ENCODE measurements at regions not wholly inside any gene's neighbourhood (a gene's known extent, or its start where the extent isn't known, plus 50 kb on each side); places are given as distances from the start of the nearest gene placed in this dataset.

DNA sequence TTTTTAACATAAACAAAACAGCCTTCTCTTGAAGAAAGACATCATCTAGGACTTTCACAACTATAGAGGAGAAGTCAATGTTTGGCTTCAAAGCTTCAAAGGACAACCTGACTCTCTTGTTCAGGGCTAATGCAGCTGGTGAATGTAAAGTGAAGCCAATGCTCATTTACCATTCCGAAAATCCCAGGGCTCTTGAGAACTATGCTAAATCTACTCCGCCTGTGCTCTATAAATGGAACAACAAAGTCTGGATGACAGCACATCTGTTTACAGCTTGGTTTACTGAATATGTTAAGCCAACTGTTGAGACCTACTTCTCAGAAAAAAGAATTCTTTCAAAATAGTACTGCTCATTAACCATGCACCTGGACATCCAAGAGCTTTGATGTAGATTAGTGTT is 259.8 kb upstream of the NR5A2 start:
- no peak for DNase-seq

DNA sequence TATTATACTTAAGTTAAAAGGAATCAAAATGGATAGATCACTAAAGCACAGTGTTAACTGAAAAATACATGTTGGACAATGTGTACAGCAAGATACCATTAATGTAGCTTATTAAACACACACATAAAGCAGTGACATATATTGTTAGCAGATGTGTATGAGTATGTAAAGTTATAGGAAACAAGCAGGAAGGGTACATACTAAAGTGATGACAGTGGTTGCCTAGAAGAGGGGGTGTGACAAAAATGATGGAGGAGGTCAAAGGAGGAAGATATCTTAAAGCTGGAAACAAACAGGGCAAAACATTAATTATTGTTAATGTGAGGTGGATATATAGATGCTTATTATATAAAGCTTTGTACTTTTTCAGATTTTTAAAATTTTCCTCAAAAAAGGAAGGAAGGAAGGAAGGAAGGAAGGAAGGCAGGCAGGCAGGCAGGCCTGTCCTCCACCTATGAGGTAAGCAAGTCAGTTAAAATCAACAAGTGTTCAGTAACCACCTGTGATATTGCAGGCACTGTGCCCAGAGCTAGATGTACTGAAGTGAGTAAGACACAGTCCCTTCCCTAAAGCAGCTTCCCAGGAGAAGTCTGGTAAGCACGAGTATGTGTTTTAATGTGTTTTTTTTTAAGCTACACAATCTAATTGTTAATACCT is 252.9 kb upstream of the NR5A2 start:
- no peak for DNase-seq

DNA sequence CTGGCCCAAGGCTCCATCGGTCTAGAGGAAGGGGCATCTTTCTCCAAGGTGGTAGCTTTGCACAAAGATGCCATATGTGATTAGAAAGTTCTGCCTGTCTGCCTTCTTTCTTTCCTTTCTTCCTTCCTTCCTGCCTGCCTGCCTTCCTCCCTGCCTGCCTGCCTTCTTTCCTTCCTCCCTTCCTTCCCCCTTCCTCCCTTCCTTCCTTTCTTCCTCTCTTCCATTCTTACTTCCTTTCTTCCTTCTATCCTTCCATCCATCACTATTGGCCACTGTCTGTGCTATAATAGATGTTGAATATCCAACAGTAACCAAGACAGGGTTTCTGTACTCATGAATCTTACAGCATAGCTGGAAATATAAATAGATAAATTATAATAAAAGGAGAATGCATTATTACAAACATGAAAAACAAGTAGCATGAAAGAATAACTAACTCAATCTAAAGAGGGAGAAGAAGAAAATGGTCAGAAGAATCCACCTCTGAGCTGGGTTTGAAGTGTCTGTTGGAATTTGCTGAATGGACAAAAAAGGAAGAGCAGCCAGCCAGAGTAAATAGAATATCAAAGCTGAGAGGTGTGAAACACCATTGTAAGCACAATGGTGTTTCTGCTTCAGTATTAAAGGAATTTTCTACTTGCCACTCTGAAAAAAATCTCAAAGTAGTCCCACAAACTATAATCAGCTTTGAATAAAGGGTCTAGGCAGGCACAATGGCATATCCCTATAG is 250.6 kb upstream of the NR5A2 start:
- no peak for DNase-seq

DNA sequence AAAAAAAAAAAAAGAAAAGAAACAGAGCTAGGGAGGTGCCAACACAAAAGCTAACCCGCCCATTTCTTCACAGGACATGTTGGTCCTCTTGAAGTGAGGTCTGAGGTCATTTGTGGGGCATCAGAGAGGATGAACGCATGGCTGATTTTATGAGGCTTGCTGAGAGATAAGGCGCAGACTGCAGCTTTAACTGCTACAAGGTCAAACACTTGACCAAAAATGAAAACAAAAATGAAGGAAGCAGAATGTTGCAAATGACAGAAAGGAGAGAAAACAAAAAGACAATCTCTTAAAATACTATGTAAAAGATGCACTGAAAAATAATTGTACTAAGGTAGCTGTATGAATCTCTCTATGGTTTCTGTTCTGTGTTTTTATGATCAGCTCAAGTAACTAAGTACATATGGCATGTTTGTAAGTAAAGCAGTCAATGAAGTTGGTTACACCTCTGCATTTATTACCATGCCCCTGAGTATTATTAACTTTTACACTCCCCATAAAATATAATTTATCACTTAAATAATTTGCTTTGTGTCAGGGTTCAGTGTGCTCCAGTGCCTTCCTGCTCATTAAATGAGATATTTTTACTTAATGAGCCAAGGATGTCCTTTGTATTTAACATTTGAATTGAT is 249.1 kb upstream of the NR5A2 start:
- peak; percentile 45 for DNase-seq

DNA sequence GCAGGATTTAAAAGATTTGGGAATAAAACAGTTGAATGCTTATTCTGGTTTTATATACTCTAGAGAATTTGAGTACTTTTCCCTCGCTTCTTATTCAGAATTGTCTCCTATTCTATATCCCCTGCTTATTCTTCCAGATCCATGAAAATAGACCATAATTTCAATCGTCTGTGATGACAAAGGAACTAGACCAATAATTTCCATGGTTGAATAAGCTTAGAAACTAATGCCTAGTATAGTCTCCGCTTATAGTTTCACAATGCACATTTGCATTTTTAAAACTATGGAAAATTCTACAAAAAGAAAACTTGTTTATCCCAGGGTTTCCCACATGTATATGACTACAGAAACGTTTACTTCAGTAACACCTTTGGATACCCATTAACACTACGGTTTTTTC is 247.4 kb upstream of the NR5A2 start:
- no peak for DNase-seq

DNA sequence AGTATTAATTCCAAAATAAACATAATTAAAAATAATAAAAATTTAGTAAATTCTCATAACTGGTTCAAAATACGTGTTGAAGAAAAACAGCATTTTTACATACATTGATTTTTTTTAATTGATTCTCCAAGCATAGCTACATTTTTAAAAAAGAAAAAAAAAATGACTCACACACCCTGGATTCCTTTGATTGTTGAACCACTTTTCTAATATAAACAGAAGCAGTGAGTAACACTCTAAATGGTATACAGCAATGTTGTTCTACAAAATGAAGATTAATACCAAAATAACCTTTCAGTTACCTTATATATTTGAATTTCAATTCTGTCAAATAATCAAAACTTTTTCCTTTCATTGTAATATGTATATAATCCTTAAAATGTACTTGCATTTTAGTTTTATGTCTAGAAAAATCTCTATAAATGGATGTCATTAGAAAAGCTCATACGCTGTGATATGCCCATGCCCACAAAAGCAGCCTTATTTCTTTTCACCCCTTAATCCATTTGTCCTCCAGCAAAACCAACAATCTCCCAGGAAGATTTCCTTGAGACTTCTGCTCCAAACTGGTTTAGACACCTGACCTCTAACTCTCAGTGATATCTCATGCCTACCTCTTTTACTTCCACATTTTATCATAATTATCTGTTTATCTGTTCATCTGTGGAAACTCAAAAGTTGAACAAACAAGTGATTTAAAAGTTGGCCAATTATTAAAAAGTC is 246.4 kb upstream of the NR5A2 start:
- no peak for DNase-seq

DNA sequence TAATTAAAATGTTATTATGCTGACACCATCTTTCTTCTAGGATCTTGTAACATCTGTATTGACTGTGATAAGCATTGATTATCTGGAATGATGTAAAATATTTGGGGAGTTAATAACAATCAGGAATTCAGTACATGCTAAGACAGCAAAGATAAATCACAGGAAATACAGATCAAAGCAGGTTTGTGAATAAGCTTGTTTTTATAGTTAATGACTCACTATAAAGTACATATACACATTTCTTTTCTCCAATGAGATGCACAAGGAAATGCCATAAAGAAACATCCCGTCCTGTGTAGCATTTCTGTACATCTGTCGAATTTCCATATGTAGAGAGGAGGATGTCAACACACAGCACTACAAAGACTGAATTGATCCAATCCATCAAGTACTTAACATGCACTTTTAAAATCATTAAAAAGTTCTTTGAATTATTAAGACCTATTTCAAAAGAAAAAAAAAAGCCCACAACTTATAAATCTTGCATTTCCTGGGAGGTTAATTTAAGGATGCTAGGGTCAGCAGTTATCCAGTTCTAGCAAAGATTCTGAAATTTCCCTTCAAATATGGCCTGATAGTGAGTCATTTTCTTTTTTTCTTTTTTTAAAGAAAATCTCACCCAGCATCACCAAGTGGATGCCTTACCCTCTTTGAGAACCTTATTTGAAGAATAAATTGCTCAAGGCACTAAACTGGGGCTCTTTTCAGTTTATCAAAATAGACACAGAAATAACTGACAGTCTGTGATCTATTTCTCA is 243.2 kb upstream of the NR5A2 start:
- no peak for DNase-seq

DNA sequence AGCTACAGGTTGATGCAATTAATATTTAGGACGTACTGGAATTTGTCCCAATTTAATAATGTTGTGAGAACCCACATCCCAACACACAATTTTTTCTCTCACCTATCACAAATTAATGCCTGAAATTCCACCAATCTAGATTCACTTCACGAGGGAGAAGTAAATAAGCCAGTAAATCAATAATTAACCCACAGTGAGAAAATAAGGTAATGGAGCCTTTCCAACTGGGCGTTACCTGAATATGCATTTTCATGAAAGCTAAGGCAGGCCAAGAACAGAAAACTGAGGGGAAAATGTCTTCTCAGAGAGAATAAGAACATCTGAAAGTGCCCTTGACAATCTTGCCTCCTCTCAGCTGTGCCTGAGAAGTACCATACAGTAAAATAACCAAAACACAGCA is 240.8 kb upstream of the NR5A2 start:
- DNase-seq: no peak

DNA sequence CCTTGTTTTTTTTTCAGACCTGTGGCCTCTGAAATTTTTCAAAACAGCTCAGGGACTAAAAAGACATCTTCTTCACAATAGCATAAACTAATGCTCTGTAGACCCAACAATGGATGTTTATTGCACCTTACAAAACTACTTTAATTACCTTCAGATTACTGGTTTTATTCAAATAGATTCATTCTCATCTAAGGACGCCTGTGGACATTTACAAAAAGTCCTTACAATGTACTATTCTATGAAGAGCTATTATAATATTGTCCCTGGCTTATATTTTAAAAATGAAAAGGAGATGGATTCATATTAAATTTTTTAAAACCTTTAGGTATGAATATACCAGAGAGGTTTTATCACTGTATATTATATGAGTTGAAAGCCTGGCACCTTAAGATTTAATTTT is 238.4 kb upstream of the NR5A2 start:
- DNase-seq: no peak

DNA sequence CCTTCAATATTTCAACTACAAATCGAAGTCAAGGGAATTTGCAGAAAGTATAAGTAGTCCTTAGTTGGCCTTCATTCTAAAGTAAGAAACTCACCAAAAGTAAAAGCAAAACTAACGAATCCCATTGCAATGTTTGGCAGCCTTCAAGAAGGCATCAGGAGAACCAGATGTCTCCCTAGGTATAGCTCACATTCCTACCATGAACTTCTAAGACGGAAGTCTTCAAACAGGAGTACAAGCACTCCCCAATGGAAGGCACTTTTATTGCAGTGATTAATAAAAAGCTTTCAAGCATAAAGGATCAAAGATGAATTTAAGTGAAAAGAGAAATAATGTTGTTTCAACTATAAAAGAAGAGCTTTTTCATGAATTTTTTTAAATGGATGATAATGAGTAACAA is 236.0 kb upstream of the NR5A2 start:
- no peak for DNase-seq

DNA sequence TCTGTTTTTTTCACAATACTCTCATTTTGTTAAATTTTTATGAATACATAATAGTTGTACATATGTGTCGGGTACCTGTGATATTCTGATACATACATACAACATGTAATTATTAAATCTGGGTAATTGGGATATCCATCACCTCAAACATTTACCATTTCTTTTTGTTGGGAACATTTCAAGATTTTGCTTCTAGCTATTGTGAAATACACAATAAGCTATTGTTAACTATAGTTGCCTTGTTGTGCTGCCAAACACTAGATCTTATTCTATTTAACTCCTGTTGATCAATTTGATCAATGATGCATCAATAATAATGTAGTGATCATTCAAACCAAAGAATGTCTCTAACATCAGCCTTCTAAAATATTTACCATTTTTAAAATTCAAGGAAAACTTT is 234.6 kb upstream of the NR5A2 start:
- DNase-seq: no peak

DNA sequence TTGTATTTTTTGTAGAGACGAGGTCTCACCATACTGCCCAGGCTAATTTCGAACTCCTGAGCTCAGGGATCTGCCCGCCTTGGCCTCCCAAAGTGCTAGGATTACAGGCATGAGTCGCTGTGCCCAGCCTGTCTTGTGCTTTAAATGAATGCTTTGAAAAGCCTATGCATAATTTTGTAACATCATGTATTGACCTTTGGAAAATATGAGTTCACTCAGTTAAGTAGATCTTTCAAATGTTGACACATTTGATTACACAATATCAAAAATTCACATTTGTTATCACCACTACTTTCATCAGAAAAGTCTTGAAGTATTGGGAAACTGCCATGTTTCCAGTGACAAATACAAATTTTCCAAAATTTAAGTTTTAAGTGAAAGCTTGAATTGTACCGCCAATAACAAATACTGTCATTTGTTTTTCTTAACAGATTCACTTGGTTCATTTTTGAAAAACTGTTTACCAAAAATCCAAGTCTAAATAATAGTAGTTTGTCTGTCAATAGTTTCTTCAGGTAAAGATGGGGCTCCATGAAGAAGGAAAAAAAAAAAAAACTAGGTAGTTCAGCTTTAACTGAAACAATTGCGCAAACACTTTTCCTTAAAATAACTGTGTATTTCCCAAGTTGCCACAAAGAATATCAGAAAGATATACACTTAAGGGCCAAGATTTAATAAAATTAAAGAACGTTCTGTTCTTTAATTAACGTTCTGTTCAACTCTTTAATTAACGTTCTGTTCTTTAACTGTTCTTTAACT is 233.2 kb upstream of the NR5A2 start:
- DNase-seq: no peak

DNA sequence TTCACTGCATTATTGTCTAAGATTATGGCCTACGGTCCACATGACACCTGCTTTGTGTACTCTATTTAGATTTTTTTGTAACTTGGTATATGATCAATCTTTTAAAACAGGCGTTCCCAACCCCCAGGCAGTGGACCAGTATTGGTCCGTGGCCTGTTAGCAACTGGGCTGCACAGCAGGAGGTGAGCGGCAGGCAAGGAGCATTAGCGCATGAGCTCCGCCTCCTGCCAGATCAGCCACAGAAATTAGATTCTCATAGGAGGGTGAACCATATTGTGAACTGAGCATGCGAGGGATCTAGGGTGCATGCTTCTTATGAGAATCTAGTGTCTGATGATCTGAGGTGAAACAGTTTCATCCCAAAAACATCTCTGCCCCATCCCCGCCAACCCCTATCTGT is 228.4 kb upstream of the NR5A2 start:
- no peak for DNase-seq

DNA sequence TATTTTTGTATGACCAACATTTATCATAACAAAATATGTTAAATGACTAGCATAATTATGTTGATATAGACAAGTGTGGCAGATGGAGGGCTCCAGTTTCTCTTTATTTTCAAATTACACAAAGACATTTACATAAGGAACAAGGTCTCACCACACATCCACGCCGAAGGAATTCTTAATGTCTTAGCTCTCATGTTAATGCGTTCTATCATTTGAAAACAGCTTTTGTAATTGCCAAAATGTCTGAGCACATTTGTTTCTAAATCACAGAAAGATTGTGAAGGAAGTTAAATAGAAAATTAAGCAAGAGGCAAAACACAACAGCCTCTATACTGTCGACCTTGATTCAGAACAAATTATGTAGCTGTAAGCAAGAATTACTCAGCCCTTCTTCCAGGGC is 223.0 kb upstream of the NR5A2 start:
- DNase-seq: no peak

DNA sequence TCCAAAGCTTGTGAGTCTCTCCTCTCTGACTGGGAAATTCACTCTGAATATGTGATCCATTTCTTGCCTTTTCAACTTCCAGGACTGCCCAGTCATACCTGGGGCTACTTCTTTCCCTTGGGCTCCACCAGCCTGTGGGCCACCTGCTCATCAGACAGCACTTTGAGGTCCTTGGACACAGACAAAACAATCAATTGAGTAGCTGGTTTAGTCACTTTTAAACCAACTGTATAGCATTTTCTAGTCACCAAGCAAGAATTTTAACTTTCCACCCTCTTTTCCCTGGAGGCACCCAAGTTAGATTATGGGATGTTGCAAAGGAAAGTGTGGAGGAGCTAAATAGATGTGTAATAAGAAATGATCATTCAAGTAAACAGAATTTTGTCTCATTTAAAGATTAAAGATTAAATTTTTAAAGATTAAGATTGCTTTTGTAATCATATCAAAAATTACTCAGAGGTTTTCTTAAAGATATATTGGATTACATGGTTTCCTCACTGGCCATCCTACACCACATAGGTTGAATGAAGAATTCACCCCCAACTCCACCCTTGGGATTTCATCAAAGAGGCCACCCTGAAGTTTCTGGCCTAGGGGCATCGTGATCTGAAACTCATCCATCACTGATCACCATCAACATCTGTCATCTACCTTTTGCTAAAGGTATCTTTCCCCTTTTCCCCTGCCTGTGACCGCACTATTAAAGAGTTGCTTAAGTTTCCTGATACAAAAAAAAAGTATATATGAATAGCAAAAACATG is 219.2 kb upstream of the NR5A2 start:
- DNase-seq: no peak

DNA sequence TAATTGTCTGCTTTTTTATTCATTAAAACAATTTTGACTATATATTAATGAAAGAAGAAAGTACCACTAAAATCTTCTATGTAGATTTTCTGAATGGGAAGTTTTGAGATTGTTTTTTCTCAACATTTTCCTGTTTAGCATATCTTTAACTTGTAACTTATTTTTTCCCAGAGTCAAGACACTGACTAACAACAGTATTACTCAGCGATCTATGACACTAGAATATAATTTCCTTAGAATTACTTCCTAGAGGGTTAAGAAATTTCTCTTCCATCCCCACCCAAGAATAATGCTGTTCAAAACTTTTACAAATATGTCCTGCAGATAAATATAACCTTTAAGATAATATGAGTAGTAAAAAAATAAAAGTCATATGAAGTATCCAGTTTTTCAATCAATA is 218.2 kb upstream of the NR5A2 start:
- no peak for DNase-seq

DNA sequence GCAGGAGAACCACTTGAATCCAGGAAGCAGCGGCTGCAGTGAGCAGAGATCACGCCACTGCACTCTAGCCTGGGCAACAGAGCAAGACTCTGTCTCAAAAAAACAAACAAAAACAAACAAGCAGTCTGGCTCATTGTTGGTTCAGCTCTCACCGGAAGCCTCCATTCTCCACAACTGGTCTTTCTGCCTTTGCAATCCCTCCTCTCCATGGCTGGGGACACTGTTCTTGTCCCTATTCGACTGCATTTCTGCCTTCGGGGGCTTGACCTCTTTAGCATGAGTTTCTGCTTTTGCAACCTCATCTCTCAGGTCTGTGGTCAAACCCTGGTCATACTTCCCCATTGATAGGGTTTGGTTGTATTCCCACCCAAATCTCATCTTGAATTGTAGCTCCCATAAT is 216.3 kb upstream of the NR5A2 start:
- DNase-seq: no peak

DNA sequence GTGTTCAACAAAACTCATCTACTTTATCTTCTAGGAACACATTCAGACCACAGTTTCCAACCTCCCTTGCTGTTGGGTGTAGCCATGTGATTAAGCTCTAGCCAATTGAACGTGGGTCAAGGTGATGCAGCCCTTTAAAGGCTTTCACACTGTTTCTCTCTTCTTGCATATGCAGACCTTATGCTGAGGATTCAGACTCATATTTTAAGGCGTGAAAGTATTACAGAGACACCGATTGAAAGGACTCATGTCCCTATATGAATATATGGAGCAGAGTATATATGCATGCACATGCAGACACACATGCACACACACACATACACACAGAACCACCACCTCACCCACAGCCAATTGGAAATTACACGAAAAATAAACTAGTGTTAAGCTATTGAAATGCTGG is 214.3 kb upstream of the NR5A2 start:
- DNase-seq: no peak

DNA sequence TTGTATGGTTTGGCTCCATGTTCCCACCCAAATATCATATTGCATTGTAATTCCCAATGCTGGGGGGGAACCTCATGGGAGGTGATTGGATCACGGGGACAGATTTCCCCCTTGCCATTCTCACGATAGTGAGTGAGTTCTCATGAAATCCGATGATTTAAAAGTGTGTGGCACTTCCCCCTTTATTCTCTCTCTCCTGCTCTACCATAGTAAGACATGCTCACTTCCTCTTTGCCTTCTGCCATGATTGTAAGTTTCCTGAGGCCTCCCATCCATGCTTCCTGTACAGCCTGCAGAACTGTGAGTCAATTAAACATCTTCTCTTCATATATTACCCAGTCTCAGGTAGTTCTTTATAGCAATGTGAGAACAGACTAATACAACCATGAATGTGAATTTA is 211.6 kb upstream of the NR5A2 start:
- DNase-seq: no peak

DNA sequence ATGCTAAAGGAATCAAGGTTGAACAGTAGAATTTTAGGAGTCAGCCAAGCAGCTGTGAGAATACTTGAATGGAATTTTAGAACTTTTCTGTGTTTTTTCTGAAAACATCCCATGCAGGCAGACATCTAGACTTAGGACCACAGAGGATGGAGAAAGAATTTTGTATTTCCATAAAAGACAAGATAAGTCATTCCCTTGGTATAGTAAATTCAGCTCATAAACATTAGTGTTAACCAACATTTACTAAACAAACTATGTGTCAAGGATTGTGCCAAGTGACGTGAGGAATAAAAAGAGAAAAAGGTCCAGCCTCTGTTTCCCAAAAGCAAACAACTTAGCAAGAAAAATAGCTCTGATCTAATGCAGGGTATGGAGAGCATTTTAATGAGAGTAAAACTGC is 210.2 kb upstream of the NR5A2 start:
- DNase-seq: no peak

DNA sequence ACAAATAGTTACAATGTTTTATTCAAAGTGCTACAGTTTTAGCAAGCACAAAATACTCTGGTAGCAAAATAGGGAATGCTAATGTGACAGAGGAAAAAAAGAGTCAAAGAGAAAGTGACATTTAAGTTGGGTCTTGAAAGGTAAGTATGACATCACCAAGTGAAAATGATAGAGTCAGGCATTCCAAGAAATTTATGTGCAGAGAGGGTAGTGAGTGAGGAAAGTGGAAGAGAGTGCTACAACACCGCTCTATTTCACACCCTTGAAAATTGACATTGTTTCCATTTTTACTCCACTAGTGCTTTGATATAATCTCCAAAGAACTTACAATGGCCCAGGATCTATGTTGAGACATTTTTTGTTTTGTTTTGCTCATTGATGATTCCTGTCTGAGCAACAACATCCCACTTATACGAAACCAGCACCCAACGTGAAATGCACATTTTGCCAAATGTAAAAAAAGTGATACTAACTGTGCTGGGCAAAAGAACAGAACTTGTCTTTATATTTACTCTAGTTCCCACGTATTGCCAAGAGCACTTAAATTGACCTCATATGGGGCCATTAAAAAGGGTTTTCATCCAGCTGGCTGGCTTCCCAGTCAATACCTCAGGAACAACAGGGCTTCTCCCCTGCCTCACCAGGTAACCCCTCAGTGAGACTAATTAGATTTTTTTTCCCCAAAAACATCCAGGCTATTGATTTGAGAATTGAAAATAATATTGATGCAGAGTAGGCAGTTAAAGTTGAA is 206.3 kb upstream of the NR5A2 start:
- no peak for DNase-seq

All from NCI-H510A (cell line).